GM20000 (cell line): ENCODE measurements at regions not wholly inside any gene's neighbourhood (a gene's known extent, or its start where the extent isn't known, plus 50 kb on each side); places are given as distances from the start of the nearest gene placed in this dataset.

ENCODE experiments used
- DNase-seq: peaks from one replicate; pipeline ENCODE4 v3.0.0; 2012; ENCODE audit warnings: low spot score
- TF ChIP-seq, protein P1 (sequence below): IDR thresholded peaks from 2 replicates; pipeline ENCODE4 v1.5.1; 2012; ENCODE audit warnings: mild to moderate bottlenecking, control low read depth; ENCODE audit errors: extremely low read depth, missing control alignments

DNA sequence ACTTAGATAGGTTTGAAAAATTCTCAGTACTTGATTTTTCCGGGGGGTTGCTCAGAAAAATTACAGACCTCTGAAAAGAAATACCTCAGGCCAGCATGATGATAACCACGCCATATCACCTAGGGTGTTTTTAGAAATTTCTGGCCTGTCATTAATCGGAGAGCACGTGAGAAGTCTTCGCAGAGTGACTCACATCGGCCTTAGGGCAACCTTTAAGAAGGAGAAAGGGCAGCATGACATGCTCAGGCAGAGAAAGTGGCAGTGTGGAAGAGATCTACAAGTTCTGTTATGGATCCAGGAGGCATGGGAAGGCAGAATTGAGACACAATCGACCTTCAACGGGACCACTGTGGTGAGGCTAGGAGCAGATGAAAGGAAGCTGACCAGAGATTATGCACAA, 506.3 kb downstream of the LMO4 start:
- TF ChIP-seq, protein P1, sequence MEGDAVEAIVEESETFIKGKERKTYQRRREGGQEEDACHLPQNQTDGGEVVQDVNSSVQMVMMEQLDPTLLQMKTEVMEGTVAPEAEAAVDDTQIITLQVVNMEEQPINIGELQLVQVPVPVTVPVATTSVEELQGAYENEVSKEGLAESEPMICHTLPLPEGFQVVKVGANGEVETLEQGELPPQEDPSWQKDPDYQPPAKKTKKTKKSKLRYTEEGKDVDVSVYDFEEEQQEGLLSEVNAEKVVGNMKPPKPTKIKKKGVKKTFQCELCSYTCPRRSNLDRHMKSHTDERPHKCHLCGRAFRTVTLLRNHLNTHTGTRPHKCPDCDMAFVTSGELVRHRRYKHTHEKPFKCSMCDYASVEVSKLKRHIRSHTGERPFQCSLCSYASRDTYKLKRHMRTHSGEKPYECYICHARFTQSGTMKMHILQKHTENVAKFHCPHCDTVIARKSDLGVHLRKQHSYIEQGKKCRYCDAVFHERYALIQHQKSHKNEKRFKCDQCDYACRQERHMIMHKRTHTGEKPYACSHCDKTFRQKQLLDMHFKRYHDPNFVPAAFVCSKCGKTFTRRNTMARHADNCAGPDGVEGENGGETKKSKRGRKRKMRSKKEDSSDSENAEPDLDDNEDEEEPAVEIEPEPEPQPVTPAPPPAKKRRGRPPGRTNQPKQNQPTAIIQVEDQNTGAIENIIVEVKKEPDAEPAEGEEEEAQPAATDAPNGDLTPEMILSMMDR = no peak
- no peak for DNase-seq

DNA sequence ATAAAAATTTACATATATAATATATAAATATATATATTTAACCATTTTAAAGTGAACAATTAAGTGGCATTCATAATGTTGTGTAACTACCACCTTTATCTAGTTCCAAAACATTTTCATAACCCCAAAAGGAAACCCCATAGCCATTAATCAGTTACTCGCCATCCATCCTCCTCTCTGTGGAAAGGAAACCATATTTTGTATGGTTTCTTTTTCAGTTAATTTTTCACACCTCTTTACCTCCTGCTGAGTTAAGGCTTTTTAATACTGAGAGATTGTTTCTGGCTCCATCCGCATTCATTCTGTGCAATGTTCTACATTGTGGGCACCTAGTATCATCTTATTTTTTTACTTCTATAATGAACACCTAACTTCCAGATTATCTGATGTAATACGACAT, 512.1 kb downstream of the LMO4 start:
- TF ChIP-seq, protein P1 = no peak
- no peak for DNase-seq

DNA sequence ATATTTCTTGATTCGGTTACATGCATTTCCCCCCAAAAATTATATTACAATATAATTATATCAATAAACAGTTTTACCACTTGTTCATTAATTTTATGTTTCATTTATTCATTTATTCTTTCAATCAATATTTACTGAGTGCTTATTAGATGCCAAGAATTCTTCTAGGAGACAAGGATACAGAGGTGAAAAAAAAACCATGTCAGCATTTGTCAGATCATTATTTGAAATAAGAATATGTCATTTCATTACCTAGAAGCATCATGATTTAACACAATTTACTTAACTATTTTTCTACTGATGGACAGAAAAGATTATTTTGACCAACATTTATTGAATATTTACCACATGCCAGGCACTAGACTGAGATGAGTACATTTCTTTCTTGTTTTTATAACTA, 512.7 kb downstream of the LMO4 start:
- DNase-seq = no peak
- TF ChIP-seq, protein P1 = no peak

DNA sequence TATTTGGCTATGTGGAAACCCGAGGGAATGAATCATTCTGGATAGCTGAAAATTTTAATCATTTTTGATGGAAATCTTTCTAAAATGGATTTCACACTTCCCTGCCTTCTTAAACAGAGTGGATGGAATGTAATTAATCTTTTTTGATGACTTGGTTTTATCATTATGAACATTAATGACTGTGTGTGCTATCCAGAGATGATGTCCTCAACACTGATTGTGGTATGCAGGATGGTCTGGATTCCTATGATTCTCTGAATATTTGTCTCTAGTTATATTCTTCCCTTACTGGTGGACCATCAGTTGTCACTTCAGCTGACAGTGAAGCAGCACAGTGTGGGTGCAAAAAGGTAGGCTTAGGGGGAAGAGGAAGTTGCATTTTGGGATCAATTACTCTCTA, 513.5 kb downstream of the LMO4 start:
- DNase-seq = no peak
- TF ChIP-seq, protein P1 = no peak

DNA sequence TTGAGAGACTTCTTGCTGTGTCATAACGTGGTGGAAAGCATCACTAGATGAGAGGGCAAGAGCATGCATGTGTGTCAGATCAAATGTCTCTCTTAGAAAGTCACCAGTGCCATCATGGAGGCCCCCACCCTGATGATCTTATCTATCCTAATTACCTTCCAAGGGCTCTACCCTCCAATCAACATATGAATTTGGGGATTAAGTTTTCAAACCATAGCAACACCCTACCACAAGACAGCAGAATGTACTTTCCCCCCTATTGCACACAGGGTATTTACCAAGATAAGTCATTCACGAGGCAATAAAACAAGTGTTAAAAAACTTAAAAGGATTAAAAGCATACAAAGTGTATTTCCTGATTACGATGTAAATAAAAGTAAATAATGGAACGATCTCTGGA, 515.6 kb downstream of the LMO4 start:
- no peak for DNase-seq
- TF ChIP-seq, protein P1 = no peak

DNA sequence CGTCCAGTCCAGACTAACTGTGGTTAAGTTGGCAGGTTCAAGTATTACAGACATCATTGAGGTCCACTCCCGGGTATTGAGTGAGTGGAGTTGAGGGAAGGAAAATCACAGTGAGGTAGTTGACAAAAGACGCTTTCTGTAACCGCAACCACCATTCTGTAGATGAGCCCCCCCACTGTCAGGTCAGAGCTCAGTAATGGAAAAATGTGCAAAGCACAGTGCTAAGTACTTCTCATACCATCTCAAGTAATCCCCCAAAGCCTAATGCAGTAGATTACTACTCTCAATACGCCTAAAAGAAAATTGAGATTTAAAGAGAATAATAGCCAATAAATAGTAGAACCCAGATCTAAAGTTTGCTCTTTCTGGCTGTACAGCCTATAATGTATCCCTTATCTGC, 522.8 kb downstream of the LMO4 start:
- TF ChIP-seq, protein P1 = no peak
- no peak for DNase-seq

DNA sequence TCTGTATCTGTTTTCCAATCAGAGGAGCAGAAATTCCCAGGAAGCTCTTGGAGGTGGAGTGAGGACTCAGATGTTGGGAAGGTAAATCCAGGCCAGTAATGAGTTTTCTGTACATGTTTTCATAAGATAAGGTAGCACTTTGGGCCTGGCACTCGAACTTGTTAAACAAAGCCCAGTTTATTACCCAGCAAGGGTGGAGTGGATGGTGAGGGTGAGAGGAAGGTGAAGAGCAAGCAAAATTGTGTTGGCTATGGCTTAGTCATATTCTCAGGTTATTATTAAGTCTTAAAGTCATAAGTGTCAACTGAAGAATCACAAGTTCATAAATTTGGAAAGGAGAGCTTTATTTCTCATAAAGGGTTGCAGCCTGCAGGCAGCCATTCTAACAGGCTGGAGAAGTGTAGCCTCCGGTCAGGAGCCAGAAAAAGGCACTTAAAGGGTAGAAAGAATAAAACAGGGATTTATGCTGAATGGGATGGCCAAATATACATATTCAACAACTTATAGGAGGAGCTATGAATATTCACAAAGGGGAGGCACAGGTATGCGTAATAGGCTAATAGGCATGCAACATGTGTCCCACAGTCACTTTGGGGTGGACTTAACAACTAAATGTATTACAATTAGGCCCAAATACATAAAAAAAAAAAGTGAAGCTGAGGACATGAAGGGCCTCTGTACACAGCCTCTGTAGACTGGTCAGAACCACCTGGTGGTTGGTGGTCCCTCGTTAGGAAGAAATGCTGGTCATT, 523.9 kb downstream of the LMO4 start:
- DNase-seq = no peak
- TF ChIP-seq, protein P1 = no peak
